Effector memory CD8-positive, alpha-beta T cell (primary cell): ENCODE measurements at regions not wholly inside any gene's neighbourhood (a gene's known extent, or its start where the extent isn't known, plus 50 kb on each side); places are given as distances from the start of the nearest gene placed in this dataset.

Experiments
- ATAC-seq: fragments of 150-1000 bp; cut with Tn5 transposase; replicated peaks from 2 replicates; pipeline ENCODE4 v1.10.0; 2021; ENCODE audit warnings: mild to moderate bottlenecking, moderate library complexity
- DNase-seq, 3 experiments: peaks; one replicate each; pipeline ENCODE4 v3.0.0; 2021
- H3K27ac Mint-ChIP-seq, 2 donors: one replicate each; pipeline ENCODE4 v1.8.0; 2022; ENCODE audit warnings: mild to moderate bottlenecking in 2 of 2, mixed read lengths in 2 of 2, moderate library complexity in 2 of 2
- H3K27me3 Mint-ChIP-seq, 2 donors: one replicate each; pipeline ENCODE4 v1.8.0; 2022; ENCODE audit warnings: mixed read lengths in 2 of 2
- H3K36me3 Mint-ChIP-seq: one replicate; pipeline ENCODE4 v1.8.0; 2022; ENCODE audit warnings: mild to moderate bottlenecking, moderate library complexity, mixed read lengths; ENCODE audit not compliant: insufficient read depth
- H3K4me1 Mint-ChIP-seq, 2 donors: one replicate each; pipeline ENCODE4 v1.8.0; 2022; ENCODE audit warnings: low read depth in 2 of 2, mixed read lengths in 2 of 2
- H3K4me3 Mint-ChIP-seq, 2 donors: one replicate each; pipeline ENCODE4 v1.8.0; 2022; ENCODE audit warnings: mild to moderate bottlenecking in 2 of 2, mixed read lengths in 2 of 2, moderate library complexity in 2 of 2
- H3K9me3 Mint-ChIP-seq, 2 donors: one replicate each; pipeline ENCODE4 v1.8.0; 2022; ENCODE audit warnings: mixed read lengths in 2 of 2

DNA sequence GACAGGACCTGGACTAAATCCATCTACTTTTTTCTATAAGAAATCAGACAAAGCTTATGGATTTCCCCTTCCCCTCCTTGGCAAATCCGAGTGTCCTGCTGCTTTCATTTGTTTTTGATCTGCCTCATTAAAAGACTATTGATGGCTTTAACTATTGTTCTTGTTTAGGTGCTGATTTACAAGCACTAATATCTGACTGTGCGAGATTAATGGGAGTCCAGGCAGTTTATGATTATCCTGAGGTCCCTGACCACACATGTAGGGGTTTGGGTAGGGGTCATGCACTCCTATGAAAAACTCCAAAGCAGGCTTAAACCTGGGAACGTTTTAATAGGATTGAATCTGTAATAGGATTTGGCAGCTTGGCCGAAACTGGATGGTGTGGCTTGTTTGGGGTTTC lies 317.5 kb upstream of the POU3F2 start:
- no peaks in the 10 kb centered on the region for H3K27me3 Mint-ChIP-seq
- peaks cover 0 to 4% of the 10 kb centered on the region in 2 donors for H3K9me3 Mint-ChIP-seq
- no peak overlapping the region for H3K4me3 Mint-ChIP-seq
- ATAC-seq (no peak), DNase-seq (no peak)
- no peaks in the 10 kb centered on the region for H3K4me1 Mint-ChIP-seq
- no peaks in the 10 kb centered on the region for H3K36me3 Mint-ChIP-seq
- no peak overlapping the region for H3K27ac Mint-ChIP-seq

DNA sequence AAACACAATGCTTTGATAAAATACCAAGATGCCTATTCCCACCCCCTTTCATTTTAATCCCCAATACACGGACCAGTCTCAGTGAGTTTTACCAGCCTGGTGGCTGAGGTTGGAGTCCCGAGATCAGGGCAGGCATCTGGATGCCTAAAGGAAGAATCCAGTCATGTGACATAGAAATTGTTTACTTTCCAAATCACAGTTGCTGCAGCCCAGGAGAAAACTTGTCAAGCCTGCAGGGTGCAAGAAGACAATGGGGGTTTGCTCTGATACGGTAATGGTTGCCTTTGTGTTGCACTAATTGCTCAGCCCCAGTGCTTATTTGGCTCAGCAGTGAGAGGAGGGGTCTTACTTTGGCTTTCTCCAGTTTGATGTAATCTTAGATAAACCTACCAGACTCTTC lies 308.5 kb upstream of the POU3F2 start:
- no peaks in the 10 kb centered on the region for H3K4me1 Mint-ChIP-seq
- H3K4me3 Mint-ChIP-seq: no peak overlapping the region
- H3K27ac Mint-ChIP-seq: no peak overlapping the region
- H3K36me3 Mint-ChIP-seq: no peaks in the 10 kb centered on the region
- DNase-seq: no peak
- peaks cover 0 to 3% of the 10 kb centered on the region in 2 donors for H3K9me3 Mint-ChIP-seq
- no peak for ATAC-seq
- no peaks in the 10 kb centered on the region for H3K27me3 Mint-ChIP-seq

DNA sequence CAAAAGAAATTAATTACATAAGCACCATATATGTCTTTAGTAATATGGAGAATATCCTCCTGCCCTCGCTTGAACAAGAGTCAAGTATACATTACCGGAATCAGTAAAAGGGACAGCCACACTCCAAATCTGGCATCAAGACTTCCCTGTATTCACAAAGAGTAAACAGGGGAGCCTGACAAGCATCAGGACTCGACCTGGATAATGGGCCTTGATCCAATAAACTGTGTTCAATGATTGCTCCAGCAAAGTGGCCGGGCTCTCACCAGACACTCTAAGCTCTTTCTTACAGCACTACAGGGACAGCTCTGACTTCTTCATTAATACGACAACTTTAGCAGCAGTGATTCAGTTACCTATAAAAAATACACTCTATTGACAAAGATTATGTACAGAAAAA lies 307.9 kb upstream of the POU3F2 start:
- Mint-ChIP-seq H3K9me3 (peaks cover 0 to 2% of the 10 kb centered on the region in 2 donors), H3K36me3 (no peaks in the 10 kb centered on the region), H3K4me1 (no peaks in the 10 kb centered on the region), H3K4me3 (no peak overlapping the region), H3K27me3 (no peaks in the 10 kb centered on the region), H3K27ac (no peak overlapping the region)
- ATAC-seq: no peak
- no peak for DNase-seq

DNA sequence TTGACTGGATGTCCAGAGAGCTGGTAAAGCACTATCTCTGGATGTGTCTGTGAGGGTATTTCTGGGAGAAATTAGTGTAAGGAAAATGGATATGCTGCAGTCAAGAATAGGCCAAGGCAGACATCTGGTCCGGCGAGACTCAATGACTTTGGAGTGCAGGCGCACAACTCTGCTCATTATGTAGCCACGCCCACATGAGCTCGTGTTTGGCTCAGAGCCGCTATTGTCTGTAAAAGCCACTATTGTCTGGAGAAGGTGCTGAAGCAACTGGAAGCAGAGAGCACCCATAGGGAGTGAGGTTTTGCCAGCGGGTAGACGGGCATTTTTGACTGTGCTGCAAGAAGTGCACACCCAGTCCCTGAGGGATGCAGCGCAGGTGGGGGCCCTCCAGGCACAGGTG lies 305.0 kb upstream of the POU3F2 start:
- Mint-ChIP-seq H3K4me1 (no peaks in the 10 kb centered on the region), H3K36me3 (no peaks in the 10 kb centered on the region), H3K9me3 (no peaks in the 10 kb centered on the region), H3K4me3 (no peak overlapping the region), H3K27ac (no peak overlapping the region), H3K27me3 (no peaks in the 10 kb centered on the region)
- ATAC-seq (no peak), DNase-seq (no peak)

DNA sequence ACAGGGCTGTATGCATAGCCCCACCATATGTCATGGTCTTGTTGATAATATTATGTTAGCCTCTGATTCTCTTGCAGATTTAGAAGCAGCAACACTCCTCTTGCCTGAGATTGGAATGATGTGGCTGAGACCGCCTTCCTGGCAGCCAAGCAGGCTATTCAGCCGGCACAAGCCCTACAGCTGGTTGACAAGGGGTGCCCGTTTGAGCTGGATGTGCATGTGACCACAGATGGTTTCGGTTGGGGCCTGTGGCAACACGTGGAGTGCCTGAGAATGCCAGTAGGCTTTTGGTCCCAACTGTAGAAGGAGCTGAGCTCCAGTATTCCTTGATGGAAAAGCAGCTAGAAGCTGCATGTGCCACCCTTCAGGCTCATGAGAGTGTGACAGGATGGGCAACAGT lies 303.6 kb upstream of the POU3F2 start:
- peaks cover 0 to 9% of the 10 kb centered on the region in 2 donors for H3K9me3 Mint-ChIP-seq
- no peak overlapping the region for H3K4me3 Mint-ChIP-seq
- no peak for ATAC-seq
- no peak for DNase-seq
- no peaks in the 10 kb centered on the region for H3K4me1 Mint-ChIP-seq
- H3K27me3 Mint-ChIP-seq: no peaks in the 10 kb centered on the region
- H3K36me3 Mint-ChIP-seq: no peaks in the 10 kb centered on the region
- no peak overlapping the region for H3K27ac Mint-ChIP-seq

DNA sequence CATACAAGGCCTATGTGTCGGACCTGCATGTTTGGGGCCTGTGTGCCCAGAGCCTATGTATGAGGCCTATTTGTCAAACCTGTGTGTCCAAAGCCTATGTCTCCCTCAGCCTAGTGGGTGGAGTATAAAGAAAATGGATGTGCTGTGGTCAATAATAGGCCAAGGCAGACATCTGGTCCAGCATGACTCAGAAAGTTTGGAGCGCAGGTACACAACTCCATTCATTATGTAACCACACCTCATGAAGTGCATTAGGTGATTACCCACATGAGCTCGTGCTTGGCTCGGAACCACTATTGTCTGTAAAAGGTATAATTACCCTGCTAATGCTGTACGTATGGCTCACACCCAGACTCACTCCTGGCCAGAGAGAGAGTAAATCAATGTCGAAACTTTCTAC lies 302.4 kb upstream of the POU3F2 start:
- ATAC-seq: no peak
- DNase-seq: no peak

DNA sequence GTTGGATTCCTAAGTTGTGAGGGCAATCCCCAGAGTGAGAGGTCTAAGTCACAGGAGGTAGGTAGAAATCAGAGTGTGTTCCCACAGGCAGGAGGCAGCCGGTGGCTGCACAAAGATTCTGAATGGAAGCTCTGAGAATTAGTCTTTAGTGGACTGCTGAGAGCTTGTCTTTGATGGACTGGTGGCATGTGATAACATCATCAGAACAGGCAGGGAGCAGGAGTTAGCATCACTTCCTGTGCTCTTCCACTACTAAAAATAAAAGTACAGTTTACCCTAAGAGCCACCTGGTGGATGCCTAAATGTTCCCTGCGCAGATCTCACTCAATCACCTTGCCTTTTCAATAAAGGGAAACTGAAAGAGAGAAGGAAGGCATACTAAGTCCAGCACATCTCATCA lies 294.6 kb upstream of the POU3F2 start:
- DNase-seq (no peak), ATAC-seq (no peak)
- Mint-ChIP-seq H3K27me3 (no peaks in the 10 kb centered on the region), H3K4me3 (no peak overlapping the region), H3K36me3 (no peaks in the 10 kb centered on the region), H3K4me1 (no peaks in the 10 kb centered on the region), H3K27ac (no peak overlapping the region), H3K9me3 (peaks cover 0 to 10% of the 10 kb centered on the region in 2 donors)

More for the DNA sequence above, 302.4 kb upstream of the POU3F2 start:
- H3K27me3 Mint-ChIP-seq: no peaks in the 10 kb centered on the region
- peaks cover 0 to 10% of the 10 kb centered on the region in 2 donors for H3K9me3 Mint-ChIP-seq
- H3K4me1 Mint-ChIP-seq: no peaks in the 10 kb centered on the region
- no peak overlapping the region for H3K27ac Mint-ChIP-seq
- H3K36me3 Mint-ChIP-seq: no peaks in the 10 kb centered on the region
- H3K4me3 Mint-ChIP-seq: no peak overlapping the region

DNA sequence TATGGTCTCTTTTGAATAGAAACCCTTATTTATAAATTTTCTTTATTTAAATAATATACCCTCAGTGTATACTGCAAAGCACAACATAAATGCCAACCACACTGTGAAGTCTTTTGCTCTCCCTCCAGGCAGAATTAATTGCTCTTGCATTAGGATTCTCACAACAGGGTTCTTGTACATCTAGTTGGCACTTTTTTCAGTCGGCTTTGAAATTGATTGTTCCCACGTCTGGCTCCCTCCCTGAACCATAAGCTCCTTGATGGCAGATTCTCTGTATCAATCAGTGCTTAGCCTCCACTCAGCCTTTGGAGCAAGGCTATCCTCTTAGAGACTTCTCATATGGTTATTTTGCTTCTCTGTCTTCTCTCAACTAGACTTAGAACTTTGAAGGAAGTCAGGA lies 288.0 kb upstream of the POU3F2 start:
- no peak for ATAC-seq
- H3K9me3 Mint-ChIP-seq: no peaks in the 10 kb centered on the region
- no peaks in the 10 kb centered on the region for H3K27me3 Mint-ChIP-seq
- no peaks in the 10 kb centered on the region for H3K4me1 Mint-ChIP-seq
- no peaks in the 10 kb centered on the region for H3K36me3 Mint-ChIP-seq
- no peak for DNase-seq
- no peak overlapping the region for H3K4me3 Mint-ChIP-seq
- no peak overlapping the region for H3K27ac Mint-ChIP-seq

DNA sequence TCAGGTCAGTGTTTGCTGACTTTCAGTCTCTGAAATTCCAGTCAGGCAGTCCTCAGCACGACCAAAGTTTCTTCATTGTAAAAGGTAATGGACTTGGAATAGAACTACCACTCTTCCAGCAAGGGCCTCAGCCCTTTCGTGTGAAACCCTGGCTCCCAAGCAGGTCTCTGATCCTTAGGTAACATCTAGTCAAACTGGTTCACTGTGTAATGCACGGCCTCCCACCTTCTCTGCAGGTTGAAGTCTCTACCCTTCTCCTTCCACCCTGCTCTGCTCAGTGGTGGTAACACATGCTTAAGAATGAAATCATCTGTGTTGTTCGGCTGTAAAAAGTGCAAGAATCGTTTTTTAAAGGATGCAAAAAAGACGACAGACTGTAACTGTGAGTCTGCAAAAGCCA lies 287.2 kb upstream of the POU3F2 start:
- H3K36me3 Mint-ChIP-seq: no peaks in the 10 kb centered on the region
- H3K27ac Mint-ChIP-seq: no peak overlapping the region
- ATAC-seq (no peak), DNase-seq (no peak)
- no peaks in the 10 kb centered on the region for H3K9me3 Mint-ChIP-seq
- H3K4me1 Mint-ChIP-seq: no peaks in the 10 kb centered on the region
- H3K4me3 Mint-ChIP-seq: no peak overlapping the region
- no peaks in the 10 kb centered on the region for H3K27me3 Mint-ChIP-seq

DNA sequence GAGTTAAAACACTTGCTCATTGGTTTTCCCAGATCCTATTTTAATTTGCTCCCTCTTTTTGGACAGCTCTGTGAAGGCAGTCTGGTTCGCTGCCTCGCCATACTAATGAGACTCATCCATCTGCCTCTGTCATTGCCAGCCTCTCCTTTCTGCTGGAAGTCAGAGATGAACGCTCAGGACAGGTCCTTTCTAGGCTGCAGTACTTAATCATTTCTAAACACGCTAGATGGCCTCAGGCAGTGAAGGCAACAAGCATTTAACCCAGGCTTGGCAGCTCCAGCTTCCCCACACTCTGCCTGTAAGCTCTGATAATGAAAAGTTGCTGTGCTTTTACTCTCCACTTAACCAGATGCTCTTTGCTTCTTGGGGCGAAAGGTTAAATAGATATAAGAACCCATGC lies 286.7 kb upstream of the POU3F2 start:
- ATAC-seq: no peak

DNA sequence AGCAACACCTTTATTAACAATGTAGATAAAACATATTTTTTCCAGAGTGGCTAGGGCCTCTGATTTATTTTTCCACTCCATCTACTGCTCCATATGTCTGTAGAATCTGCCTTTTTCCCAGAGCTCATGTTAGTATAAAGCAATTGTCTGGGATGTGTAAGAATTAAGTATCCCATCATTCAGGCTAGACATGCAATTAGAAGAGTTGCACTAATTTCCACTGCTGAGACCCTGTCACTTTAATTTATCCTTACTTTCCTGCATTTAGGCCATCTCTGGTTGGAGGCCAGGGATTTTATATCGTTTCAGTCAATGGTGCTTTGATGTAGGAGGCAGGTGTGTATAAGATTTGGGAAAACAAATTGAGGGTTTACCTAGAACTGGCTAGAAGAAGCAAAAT lies 286.1 kb upstream of the POU3F2 start:
- H3K4me3 Mint-ChIP-seq: no peak overlapping the region
- ATAC-seq (no peak), DNase-seq (no peak)
- H3K4me1 Mint-ChIP-seq: no peaks in the 10 kb centered on the region
- H3K9me3 Mint-ChIP-seq: no peaks in the 10 kb centered on the region
- no peak overlapping the region for H3K27ac Mint-ChIP-seq
- no peaks in the 10 kb centered on the region for H3K27me3 Mint-ChIP-seq
- H3K36me3 Mint-ChIP-seq: no peaks in the 10 kb centered on the region

More for the DNA sequence above, 286.7 kb upstream of the POU3F2 start:
- H3K9me3 Mint-ChIP-seq: no peaks in the 10 kb centered on the region
- H3K27ac Mint-ChIP-seq: no peak overlapping the region
- no peak overlapping the region for H3K4me3 Mint-ChIP-seq
- H3K36me3 Mint-ChIP-seq: no peaks in the 10 kb centered on the region
- no peaks in the 10 kb centered on the region for H3K27me3 Mint-ChIP-seq
- H3K4me1 Mint-ChIP-seq: no peaks in the 10 kb centered on the region
- DNase-seq: no peak

DNA sequence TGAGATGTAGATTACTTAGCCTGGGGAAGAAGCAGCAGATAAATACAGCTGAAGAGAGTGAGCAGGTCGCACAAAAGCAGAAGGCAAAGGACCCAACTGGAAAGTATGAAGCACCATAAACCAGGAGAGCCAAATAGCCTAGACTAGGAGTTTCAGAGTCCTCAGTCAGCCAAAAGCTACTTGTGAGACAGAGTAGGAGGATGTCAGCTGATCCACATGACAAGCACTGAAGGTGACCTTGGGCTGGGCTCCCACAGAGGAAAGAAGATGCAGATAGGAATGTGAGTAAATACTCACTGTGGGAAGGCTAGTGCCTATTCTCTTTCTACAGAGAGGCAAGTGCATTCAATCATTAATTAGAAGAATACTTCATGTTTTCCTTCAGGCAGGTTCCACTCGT lies 274.0 kb upstream of the POU3F2 start:
- H3K27ac Mint-ChIP-seq: no peak overlapping the region
- no peaks in the 10 kb centered on the region for H3K4me1 Mint-ChIP-seq
- no peak for DNase-seq
- no peaks in the 10 kb centered on the region for H3K27me3 Mint-ChIP-seq
- H3K9me3 Mint-ChIP-seq: peaks cover 0 to 5% of the 10 kb centered on the region in 2 donors
- no peak for ATAC-seq
- H3K36me3 Mint-ChIP-seq: no peaks in the 10 kb centered on the region
- no peak overlapping the region for H3K4me3 Mint-ChIP-seq

DNA sequence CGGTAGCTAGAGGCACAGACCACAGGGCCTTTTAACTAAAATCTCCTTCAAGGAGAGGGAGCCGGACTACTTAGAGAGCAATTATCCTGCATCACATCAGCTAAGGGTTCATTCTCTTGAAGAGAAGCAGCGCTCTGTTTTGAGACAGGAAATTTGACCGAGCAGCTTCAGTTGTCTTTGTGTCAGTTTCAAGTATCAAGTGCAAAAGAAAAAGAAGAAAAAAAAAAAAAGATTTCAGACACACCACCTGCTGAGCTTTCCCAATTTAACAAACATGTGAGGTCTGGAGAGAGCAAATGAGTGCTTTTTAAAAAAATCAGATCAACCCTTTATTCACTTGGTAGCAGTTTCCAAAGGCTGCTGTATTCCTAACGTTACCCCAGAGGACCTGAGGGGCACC lies 273.5 kb upstream of the POU3F2 start:
- no peak overlapping the region for H3K27ac Mint-ChIP-seq
- H3K4me3 Mint-ChIP-seq: no peak overlapping the region
- peaks cover 0 to 5% of the 10 kb centered on the region in 2 donors for H3K9me3 Mint-ChIP-seq
- no peaks in the 10 kb centered on the region for H3K36me3 Mint-ChIP-seq
- DNase-seq (no peak), ATAC-seq (no peak)
- H3K27me3 Mint-ChIP-seq: no peaks in the 10 kb centered on the region
- no peaks in the 10 kb centered on the region for H3K4me1 Mint-ChIP-seq

DNA sequence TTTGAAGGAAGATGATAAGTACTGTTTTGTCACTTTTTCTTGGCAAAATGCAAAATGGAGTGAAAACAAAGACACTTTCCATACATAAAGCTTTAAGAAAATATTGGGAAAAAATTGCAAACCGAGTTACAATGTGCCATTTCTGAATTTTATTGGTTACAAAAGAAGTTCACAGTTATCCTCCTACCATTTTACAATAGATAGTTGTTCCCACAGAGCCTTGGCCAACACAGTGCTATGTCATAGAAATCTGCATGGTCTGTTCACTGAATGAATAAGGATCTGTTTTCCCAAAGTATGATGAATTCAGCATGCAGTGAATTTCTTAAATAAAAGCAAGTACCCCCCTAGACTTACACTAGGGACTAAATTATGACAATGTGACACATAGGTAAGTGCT lies 268.2 kb upstream of the POU3F2 start:
- Mint-ChIP-seq H3K9me3 (peaks cover 0 to 3% of the 10 kb centered on the region in 2 donors), H3K4me1 (no peaks in the 10 kb centered on the region), H3K4me3 (no peak overlapping the region), H3K27me3 (no peaks in the 10 kb centered on the region), H3K36me3 (no peaks in the 10 kb centered on the region), H3K27ac (no peak overlapping the region)
- DNase-seq: no peak
- no peak for ATAC-seq

DNA sequence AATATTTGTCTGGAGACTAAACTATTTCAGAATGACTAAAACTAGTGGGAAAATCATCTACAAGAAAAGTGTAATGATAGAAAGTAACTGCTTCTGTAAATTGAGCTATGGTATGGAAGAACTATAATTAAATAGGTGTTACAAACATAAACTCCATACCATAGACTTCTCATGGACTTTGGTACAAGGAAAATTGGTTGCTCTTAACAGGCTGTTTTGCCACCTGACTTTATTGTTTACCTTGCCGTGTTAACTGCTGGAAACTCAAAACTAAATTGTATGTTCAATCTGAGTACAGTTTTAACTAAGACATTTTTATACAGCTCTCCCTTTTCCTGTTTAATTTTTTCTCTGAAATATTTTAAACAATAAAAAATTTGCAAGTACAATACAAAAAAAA lies 261.8 kb upstream of the POU3F2 start:
- H3K36me3 Mint-ChIP-seq: no peaks in the 10 kb centered on the region
- no peaks in the 10 kb centered on the region for H3K4me1 Mint-ChIP-seq
- H3K27me3 Mint-ChIP-seq: no peaks in the 10 kb centered on the region
- no peak overlapping the region for H3K27ac Mint-ChIP-seq
- no peak overlapping the region for H3K4me3 Mint-ChIP-seq
- ATAC-seq (no peak), DNase-seq (no peak)
- H3K9me3 Mint-ChIP-seq: no peaks in the 10 kb centered on the region
